ENCODE measurements at regions not wholly inside any gene's neighbourhood (a gene's known extent, or its start where the extent isn't known, plus 50 kb on each side); places are given as distances from the start of the nearest gene placed in this dataset.

GRCh38 chr7:54813398-54813797, 54.4 kb upstream of the SEC61G start:
- Histone ChIP-seq H3K36me3 (replicated peaks; ENCODE audit: low read depth, low read length) (no peaks in the 10 kb centered on the region), H3K4me3 (ENCODE audit: low read length) (no peak overlapping the region), H4K20me1 (ENCODE audit: insufficient read depth, low read length) (no peaks in the 10 kb centered on the region), H2AFZ (ENCODE audit: low read depth, low read length) (no peak overlapping the region), H3K27ac (ENCODE audit: low read length) (no peak overlapping the region), H3K27me3 (ENCODE audit: low read depth, low read length) (peaks cover 4% of the 10 kb centered on the region; the same call in 1 of the 2 replicates), H3K79me2 (ENCODE audit: low read length) (no peaks in the 10 kb centered on the region), H3K4me2 (ENCODE audit: low read length) (no peak overlapping the region), H3K9me3 (ENCODE audit: insufficient read depth, low read length) (no peaks in the 10 kb centered on the region), H3K9ac (ENCODE audit: low read length) (no peak overlapping the region), H3K4me1 (ENCODE audit: low read length) (peaks cover 18% of the 10 kb centered on the region)
- TF ChIP-seq CTCF (IDR thresholded peaks at IDR 0.05; ENCODE audit: low read depth, low read length) (no peak), EZH2phosphoT487 (IDR thresholded peaks at IDR 0.05; ENCODE audit: low read depth) (no peak)

GRCh38 chr7:54814401-54814800, 55.4 kb upstream of the SEC61G start:
- Histone ChIP-seq H3K4me3 (ENCODE audit: low read length) (no peak overlapping the region), H3K9ac (ENCODE audit: low read length) (no peak overlapping the region), H3K27ac (ENCODE audit: low read length) (no peak overlapping the region), H3K27me3 (ENCODE audit: low read depth, low read length) (peaks cover 4% of the 10 kb centered on the region; the same call in 1 of the 2 replicates), H3K36me3 (replicated peaks; ENCODE audit: low read depth, low read length) (no peaks in the 10 kb centered on the region), H3K9me3 (ENCODE audit: insufficient read depth, low read length) (no peaks in the 10 kb centered on the region), H4K20me1 (ENCODE audit: insufficient read depth, low read length) (no peaks in the 10 kb centered on the region), H2AFZ (ENCODE audit: low read depth, low read length) (no peak overlapping the region), H3K4me2 (ENCODE audit: low read length) (no peak overlapping the region), H3K4me1 (ENCODE audit: low read length) (peaks cover 18% of the 10 kb centered on the region), H3K79me2 (ENCODE audit: low read length) (no peaks in the 10 kb centered on the region)
- TF ChIP-seq EZH2phosphoT487 (IDR thresholded peaks at IDR 0.05; ENCODE audit: low read depth), result no peak
- TF ChIP-seq CTCF (IDR thresholded peaks at IDR 0.05; ENCODE audit: low read depth, low read length), result no peak

- Histone ChIP-seq H3K79me2 (ENCODE audit: low read length) (no peaks in the 10 kb centered on the region), H3K4me3 (ENCODE audit: low read length) (peak overlapping the region; percentile 29), H4K20me1 (ENCODE audit: insufficient read depth, low read length) (no peaks in the 10 kb centered on the region), H3K36me3 (replicated peaks; ENCODE audit: low read depth, low read length) (no peaks in the 10 kb centered on the region), H3K27me3 (ENCODE audit: low read depth, low read length) (peaks cover 4% of the 10 kb centered on the region; the same call in 1 of the 2 replicates), H3K9ac (ENCODE audit: low read length) (peak overlapping the region; percentile 15; the same call in 1 of the 2 replicates), H3K4me1 (ENCODE audit: low read length) (peaks cover 10% of the 10 kb centered on the region), H3K27ac (ENCODE audit: low read length) (no peak overlapping the region), H2AFZ (ENCODE audit: low read depth, low read length) (peak overlapping the region; percentile 82), H3K4me2 (ENCODE audit: low read length) (peak overlapping the region; percentile 66), H3K9me3 (ENCODE audit: insufficient read depth, low read length) (no peaks in the 10 kb centered on the region)
- no peak for TF ChIP-seq CTCF (IDR thresholded peaks at IDR 0.05; ENCODE audit: low read depth, low read length)
- TF ChIP-seq EZH2phosphoT487 (IDR thresholded peaks at IDR 0.05; ENCODE audit: low read depth), result no peak
Measured at GRCh38 chr7:54817152-54817551, 58.1 kb upstream of the SEC61G start.

GRCh38 chr7:54823776-54824175, 64.8 kb upstream of the SEC61G start:
- Histone ChIP-seq H3K36me3 (replicated peaks; ENCODE audit: low read depth, low read length) (no peaks in the 10 kb centered on the region), H2AFZ (ENCODE audit: low read depth, low read length) (0 out of 2 replicates have a peak overlapping the region, but pooled peaks have one; percentile 32), H3K9ac (ENCODE audit: low read length) (no peak overlapping the region), H3K27ac (ENCODE audit: low read length) (no peak overlapping the region), H3K79me2 (ENCODE audit: low read length) (no peaks in the 10 kb centered on the region), H3K27me3 (ENCODE audit: low read depth, low read length) (0 out of 2 replicates have a peak, but pooled peaks cover 5% of the 10 kb centered on the region), H3K9me3 (ENCODE audit: insufficient read depth, low read length) (0 out of 2 replicates have a peak, but pooled peaks cover 3% of the 10 kb centered on the region), H3K4me2 (ENCODE audit: low read length) (peak overlapping the region; percentile 57), H4K20me1 (ENCODE audit: insufficient read depth, low read length) (no peaks in the 10 kb centered on the region), H3K4me1 (ENCODE audit: low read length) (peaks cover 7% of the 10 kb centered on the region), H3K4me3 (ENCODE audit: low read length) (peak overlapping the region; percentile 47)
- TF ChIP-seq EZH2phosphoT487 (IDR thresholded peaks at IDR 0.05; ENCODE audit: low read depth), result no peak
- TF ChIP-seq CTCF (IDR thresholded peaks at IDR 0.05; ENCODE audit: low read depth, low read length), result no peak
